Gastrocnemius medialis (tissue), 4 donors: ENCODE measurements at regions not wholly inside any gene's neighbourhood (a gene's known extent, or its start where the extent isn't known, plus 50 kb on each side); places are given as distances from the start of the nearest gene placed in this dataset.

Experiments
- CTCF ChIP-seq, 5 experiments: fragments of 450-650 bp in 3 of 5; fragments of 200-600 bp in 2 of 5; sonication (generic) in 2 of 5; IDR thresholded peaks in 4 of 5; conservative IDR thresholded peaks in 1 of 5; 1 replicate in 4 of 5; 2 replicates in 1 of 5; pipeline ENCODE4 v1.5.1; 2016 to 2019; ENCODE audit warnings: antibody characterized with exemption in 5 of 5, mild to moderate bottlenecking in 3 of 5, moderate library complexity in 3 of 5
- POLR2A ChIP-seq, 2 donors: fragments of 450-650 bp; IDR thresholded peaks; one replicate each; pipeline ENCODE4 v1.6.1; 2017; ENCODE audit warnings: antibody characterized with exemption in 2 of 2, mild to moderate bottlenecking in 2 of 2, moderate library complexity in 2 of 2

- TF ChIP-seq CTCF (IDR thresholded peaks at IDR 0.05 in 4 of 5, conservative IDR thresholded peaks at IDR 0.05 in 1 of 5) (no peak), POLR2A (IDR thresholded peaks at IDR 0.05) (no peak)
These were observed 696.7 kb upstream of the MARCKS start for GRCh38 chr6:113160306-113161017.
